8988T (cell line): ENCODE measurements at regions not wholly inside any gene's neighbourhood (a gene's known extent, or its start where the extent isn't known, plus 50 kb on each side); places are given as distances from the start of the nearest gene placed in this dataset.
"Not testable (repeated sequence)": the region's sequence is repeated elsewhere in the genome, so short reads cannot be mapped to it uniquely, and the experiment has no call there.

ENCODE experiments used
- DNase-seq: peaks from one replicate; pipeline ENCODE4 v3.0.0; 2011

GRCh38 chr6:131430531-131430930, 142.5 kb upstream of the ARG1 start:
- no peak for DNase-seq

GRCh38 chr6:131431718-131432117, 141.3 kb upstream of the ARG1 start:
- no peak for DNase-seq

GRCh38 chr6:131433927-131434326, 139.1 kb upstream of the ARG1 start:
- no peak for DNase-seq

DNA sequence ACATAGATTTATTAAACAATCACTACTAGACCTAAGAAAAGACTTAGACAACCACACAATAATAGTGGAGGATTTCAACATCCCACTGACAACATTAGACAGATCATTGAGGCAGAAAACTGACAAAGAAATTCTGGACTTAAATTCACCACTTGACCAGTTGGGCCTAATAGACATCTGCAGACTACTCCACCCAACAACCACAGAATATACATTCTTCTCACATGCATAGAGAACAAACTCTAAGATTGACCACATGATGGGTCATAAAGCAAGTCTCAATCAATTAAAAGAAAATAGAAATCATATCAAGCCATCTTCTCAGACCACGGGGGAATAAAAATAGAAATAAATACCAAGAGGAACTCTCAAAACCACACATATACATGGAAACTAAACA, 136.7 kb upstream of the ARG1 start:
- no peak for DNase-seq

- DNase-seq, result no peak
Measured at GRCh38 chr6:131443014-131443413, 130.0 kb upstream of the ARG1 start.

DNA sequence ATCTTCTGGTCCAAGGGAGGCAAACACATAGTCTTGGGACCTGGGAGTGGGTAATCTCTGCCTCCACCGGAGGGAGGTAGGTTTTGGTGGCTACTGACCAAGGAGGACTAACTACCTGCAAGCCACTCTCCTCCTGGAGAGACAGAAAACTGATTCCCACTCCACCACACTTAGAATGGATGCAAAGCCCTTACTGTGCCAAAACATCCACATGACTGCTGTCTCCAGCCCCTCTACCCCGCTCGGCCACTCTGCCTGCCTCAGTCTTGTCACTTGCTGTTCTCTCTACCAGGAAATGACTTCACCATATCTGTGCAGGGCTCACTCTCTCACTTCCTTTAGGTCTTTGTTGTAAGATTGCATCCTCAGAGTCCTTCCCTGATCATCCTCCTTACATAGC, 129.5 kb upstream of the ARG1 start:
- DNase-seq, result no peak

DNA sequence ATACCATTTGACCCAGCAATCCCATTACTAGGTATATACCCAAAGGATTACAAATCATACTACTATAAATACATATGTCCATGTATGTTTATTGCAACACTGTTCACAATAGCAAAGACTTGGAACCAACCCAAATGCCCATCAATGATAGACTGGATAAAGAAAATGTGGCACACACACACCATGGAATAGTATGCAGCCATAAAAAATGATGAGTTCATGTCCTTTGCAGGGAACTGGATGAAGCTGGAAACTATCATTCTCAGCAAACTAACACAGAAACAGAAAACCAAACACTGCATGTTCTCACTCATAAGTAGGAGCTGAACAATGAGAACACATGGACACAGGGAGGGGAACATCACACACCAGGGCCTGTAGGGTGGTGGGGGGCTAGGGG, 127.7 kb upstream of the ARG1 start:
- not testable (repeated sequence) for DNase-seq

- DNase-seq, result no peak
Measured at GRCh38 chr6:131450861-131451260, 122.2 kb upstream of the ARG1 start.

GRCh38 chr6:131451321-131452144, 121.5 kb upstream of the ARG1 start:
- no peak for DNase-seq

DNA sequence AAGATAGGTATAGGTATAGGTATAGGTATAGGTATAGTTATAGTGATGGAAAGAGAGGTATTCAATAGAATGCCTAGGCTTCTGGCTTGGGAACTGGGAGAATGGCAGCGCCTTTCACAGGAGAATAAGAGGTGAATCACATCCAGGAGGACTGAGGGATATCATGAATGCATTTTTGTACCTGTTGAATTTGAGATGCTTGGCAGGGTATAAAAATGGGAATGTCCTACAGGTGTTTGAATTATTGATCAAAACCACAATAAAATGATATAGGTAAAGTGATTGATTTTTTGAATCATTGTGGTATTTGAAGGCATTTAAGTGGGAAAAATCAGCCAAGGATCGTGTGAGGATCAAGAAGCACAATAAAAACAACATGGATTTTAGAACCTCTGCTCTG, 119.2 kb upstream of the ARG1 start:
- DNase-seq, result no peak

GRCh38 chr6:131456565-131456964, 116.5 kb upstream of the ARG1 start:
- DNase-seq, result no peak

DNA sequence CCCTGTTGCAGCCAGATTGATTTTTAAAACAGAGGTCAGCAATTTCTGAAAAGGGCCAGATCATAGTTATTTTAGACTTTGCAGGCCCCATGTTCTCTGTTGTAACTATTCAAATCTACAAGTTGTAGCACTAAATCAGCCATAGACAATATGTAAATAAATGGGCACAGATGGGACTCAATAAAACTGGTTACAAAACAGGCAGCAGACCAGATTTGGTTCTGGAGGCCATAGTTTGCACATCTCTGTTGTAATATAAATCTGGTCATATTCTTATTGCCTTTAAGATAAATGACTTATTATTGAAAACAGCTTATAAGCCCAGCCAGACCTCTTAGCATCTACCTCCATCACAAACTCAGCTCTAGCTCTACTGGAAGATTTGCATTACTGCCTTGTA, 114.0 kb upstream of the ARG1 start:
- no peak for DNase-seq

DNA sequence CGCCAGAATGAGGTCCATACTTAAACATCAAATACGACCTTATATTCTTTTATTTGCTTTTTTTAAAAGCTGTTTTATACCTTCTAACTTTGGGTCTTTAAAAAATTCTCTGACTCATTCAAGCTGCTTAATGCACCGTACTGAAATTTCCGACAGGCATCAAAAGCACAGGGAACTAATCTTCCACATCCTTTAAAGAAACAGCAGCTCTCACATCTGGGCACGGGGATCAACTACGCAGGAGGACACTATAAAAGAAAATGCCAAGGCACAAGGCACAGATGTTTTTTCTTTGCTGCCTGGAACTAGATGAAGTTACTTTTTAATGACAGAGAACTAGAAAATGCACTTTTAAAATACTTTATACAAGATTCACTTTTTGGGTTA, 112.4 kb upstream of the ARG1 start:
- DNase-seq, result no peak

DNA sequence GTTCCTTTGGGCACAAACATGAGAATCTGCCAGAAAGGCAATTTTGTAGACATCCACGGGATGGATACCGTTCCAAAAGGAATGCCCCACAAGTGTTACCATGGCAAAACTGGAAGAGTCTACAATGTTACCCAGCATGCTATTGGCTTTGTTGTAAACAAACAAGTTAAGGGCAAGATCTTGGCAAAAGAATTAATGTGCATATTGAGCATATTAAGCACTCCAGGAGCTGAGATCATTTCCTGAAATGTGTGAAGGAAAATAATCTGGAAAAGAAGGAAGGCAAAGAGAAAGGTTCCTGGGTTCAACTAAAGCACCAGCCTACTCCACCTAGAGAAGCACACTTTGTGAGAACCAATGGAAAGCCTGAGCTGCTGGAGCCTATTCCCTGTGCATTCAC, 103.9 kb upstream of the ARG1 start:
- no peak for DNase-seq

GRCh38 chr6:131470534-131470933, 102.5 kb upstream of the ARG1 start:
- DNase-seq, result no peak

- DNase-seq, result no peak
Measured at GRCh38 chr6:131471331-131471730, 101.7 kb upstream of the ARG1 start.

GRCh38 chr6:131473303-131473702, 99.7 kb upstream of the ARG1 start:
- not testable (repeated sequence) for DNase-seq

DNA sequence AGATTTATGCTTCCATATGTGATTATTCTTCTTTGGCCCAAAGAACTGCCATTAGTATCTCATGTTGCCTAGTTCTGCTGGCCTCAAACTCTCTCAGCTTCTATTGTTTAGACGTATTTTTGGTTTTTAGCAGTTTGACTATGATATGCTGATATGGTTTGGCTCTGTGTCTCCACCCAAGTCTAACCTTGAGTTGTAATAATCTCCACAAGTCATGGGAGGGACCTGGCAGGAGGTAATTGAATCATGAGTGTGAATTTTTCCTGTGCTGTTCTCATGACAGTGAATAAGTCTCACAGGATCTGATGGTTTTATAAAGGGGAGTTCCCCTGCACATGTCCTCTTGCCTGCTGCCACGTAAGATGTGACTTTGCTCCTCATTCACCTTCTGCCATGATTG, 96.7 kb upstream of the ARG1 start:
- no peak for DNase-seq

- not testable (repeated sequence) for DNase-seq
Measured at GRCh38 chr6:131478740-131479211, 94.2 kb upstream of the ARG1 start.

GRCh38 chr6:131486608-131487007, 86.4 kb upstream of the ARG1 start:
- DNase-seq, result no peak

DNA sequence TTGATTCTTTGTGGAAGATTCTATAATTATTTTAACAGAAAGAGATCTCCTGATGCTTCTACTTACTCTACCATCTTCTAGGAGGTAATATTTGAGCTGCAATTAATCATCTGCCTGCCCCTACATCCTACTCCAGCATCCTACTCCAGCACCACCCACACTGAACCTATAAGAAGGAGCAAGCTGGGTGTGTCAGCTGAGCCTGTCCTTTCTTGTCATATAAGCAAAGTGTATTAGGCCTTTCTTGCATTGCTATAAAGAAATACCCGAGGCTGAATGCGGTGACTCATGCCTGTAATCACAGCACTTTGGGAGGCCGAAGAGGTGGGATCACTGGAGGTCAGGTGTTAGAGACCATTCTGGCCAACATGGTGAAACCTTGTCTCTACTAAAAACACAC, 84.2 kb upstream of the ARG1 start:
- DNase-seq, result no peak

GRCh38 chr6:131490441-131490840, 82.6 kb upstream of the ARG1 start:
- no peak for DNase-seq

- no peak for DNase-seq
Measured at GRCh38 chr6:131492932-131493573, 80.0 kb upstream of the ARG1 start.

DNA sequence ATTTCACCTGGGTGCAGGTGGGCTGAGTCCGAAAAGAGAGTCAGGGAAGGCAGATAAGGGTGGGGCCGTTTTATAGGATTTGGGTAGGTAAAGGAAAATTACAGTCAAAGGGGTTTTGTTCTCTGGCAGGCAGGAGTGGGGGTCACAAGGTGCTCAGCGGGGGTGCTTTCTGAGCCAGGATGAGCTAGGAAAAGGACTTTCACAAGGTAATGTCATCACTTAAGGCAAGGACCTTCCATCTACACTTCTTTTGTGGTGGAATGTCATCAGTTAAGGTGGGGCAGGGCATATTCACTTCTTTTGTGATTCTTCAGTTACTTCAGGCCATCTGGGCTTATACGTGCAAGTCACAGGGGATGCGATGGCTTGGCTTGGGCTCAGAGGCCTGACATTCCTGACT, 68.6 kb upstream of the ARG1 start:
- not testable (repeated sequence) for DNase-seq

GRCh38 chr6:131510094-131510493, 62.9 kb upstream of the ARG1 start:
- no peak for DNase-seq
